HG03280 (cell line): ENCODE measurements at regions not wholly inside any gene's neighbourhood (a gene's known extent, or its start where the extent isn't known, plus 50 kb on each side); places are given as distances from the start of the nearest gene placed in this dataset.
"Not testable (repeated sequence)": the region's sequence is repeated elsewhere in the genome, so short reads cannot be mapped to it uniquely, and the experiment has no call there.

ENCODE experiments used
- ATAC-seq: cut with Tn5 transposase; IDR thresholded peaks from one replicate; pipeline ENCODE4 v1.9.1; 2021; ENCODE audit warnings: mild to moderate bottlenecking, moderate library complexity; ENCODE audit not compliant: unreplicated experiment

- ATAC-seq: no peak
Measured at GRCh38 chr6:144392536-144392935, 107.4 kb downstream of the UTRN start.

GRCh38 chr6:144394210-144394609, 109.1 kb downstream of the UTRN start:
- ATAC-seq: no peak

GRCh38 chr6:144395014-144395413, 109.9 kb downstream of the UTRN start:
- ATAC-seq: no peak

- ATAC-seq: no peak
Measured at GRCh38 chr6:144395826-144396225, 110.7 kb downstream of the UTRN start.

- ATAC-seq: no peak
Measured at GRCh38 chr6:144397141-144397540, 112.0 kb downstream of the UTRN start.

- ATAC-seq: no peak
Measured at GRCh38 chr6:144400321-144400720, 115.2 kb downstream of the UTRN start.

GRCh38 chr6:144401736-144402733, 116.9 kb downstream of the UTRN start:
- ATAC-seq: no peak

GRCh38 chr6:144402750-144403149, 117.6 kb downstream of the UTRN start:
- no peak for ATAC-seq

- ATAC-seq: no peak
Measured at GRCh38 chr6:144405163-144405562, 120.0 kb downstream of the UTRN start.

GRCh38 chr6:144406796-144407195, 121.7 kb downstream of the UTRN start:
- ATAC-seq: no peak

GRCh38 chr6:144408161-144408560, 123.0 kb downstream of the UTRN start:
- no peak for ATAC-seq

- ATAC-seq: no peak
Measured at GRCh38 chr6:144410059-144410458, 124.9 kb downstream of the UTRN start.

- ATAC-seq: not testable (repeated sequence)
Measured at GRCh38 chr6:144410574-144410973, 125.4 kb downstream of the UTRN start.

GRCh38 chr6:144411531-144412165, 126.5 kb downstream of the UTRN start:
- no peak for ATAC-seq

- no peak for ATAC-seq
Measured at GRCh38 chr6:144413418-144413817, 128.3 kb downstream of the UTRN start.

GRCh38 chr6:144415014-144415413, 129.9 kb downstream of the UTRN start:
- ATAC-seq: no peak

- no peak for ATAC-seq
Measured at GRCh38 chr6:144415835-144416237, 130.7 kb downstream of the UTRN start.

GRCh38 chr6:144416244-144416643, 131.1 kb downstream of the UTRN start:
- ATAC-seq: no peak

GRCh38 chr6:144416773-144417172, 131.6 kb downstream of the UTRN start:
- no peak for ATAC-seq

- ATAC-seq: no peak
Measured at GRCh38 chr6:144417681-144418080, 132.5 kb downstream of the UTRN start.

GRCh38 chr6:144418959-144419545, 133.9 kb downstream of the UTRN start:
- no peak for ATAC-seq

- ATAC-seq: no peak
Measured at GRCh38 chr6:144423167-144423566, 138.0 kb downstream of the UTRN start.
